ENCODE measurements at regions not wholly inside any gene's neighbourhood (a gene's known extent, or its start where the extent isn't known, plus 50 kb on each side); places are given as distances from the start of the nearest gene placed in this dataset.
A peak's percentile ranks its signal among the peaks of the same experiment; 100 is the strongest.
"Not testable (repeated sequence)": the region's sequence is repeated elsewhere in the genome, so short reads cannot be mapped to it uniquely, and the experiment has no call there.

- Histone ChIP-seq H3K4me1 (ENCODE audit: insufficient read depth, low read length) (peaks cover 53% of the 10 kb centered on the region), H3K27ac (ENCODE audit: low read length) (peak overlapping the region; percentile 76), H3K9ac (ENCODE audit: low read depth, low read length) (peak overlapping the region; percentile 25)
- not testable (repeated sequence) for H2AFZ ChIP-seq (ENCODE audit: low read depth, low read length); H3K4me2 ChIP-seq (ENCODE audit: insufficient read depth, low read length); H3K27me3 ChIP-seq (ENCODE audit: insufficient read depth, low read length, poor library complexity); H4K20me1 ChIP-seq (ENCODE audit: insufficient read depth, low read length); H3K4me3 ChIP-seq (ENCODE audit: low read depth in 1 of 2, low read length in 2 of 2); H3K79me2 ChIP-seq (ENCODE audit: insufficient read depth, low read length); H3K9me3 ChIP-seq (ENCODE audit: insufficient read depth, low read length, severe bottlenecking); H3K36me3 ChIP-seq (ENCODE audit: insufficient read depth, low read length)
- ATAC-seq (ENCODE audit: insufficient read depth, low read depth): peak; percentile 69
- peak; percentile 50 for DNase-seq
Measured at GRCh38 chr1:146552414-146552813, 323.6 kb upstream of the NOTCH2NLA start.

- not testable (repeated sequence) for H3K4me3 ChIP-seq (ENCODE audit: low read depth in 1 of 2, low read length in 2 of 2); H3K4me2 ChIP-seq (ENCODE audit: insufficient read depth, low read length); H4K20me1 ChIP-seq (ENCODE audit: insufficient read depth, low read length); ATAC-seq (ENCODE audit: insufficient read depth, low read depth); H3K36me3 ChIP-seq (ENCODE audit: insufficient read depth, low read length); H3K9ac ChIP-seq (ENCODE audit: low read depth, low read length); H2AFZ ChIP-seq (ENCODE audit: low read depth, low read length); H3K9me3 ChIP-seq (ENCODE audit: insufficient read depth, low read length, severe bottlenecking); H3K27me3 ChIP-seq (ENCODE audit: insufficient read depth, low read length, poor library complexity); H3K79me2 ChIP-seq (ENCODE audit: insufficient read depth, low read length); DNase-seq
- Histone ChIP-seq H3K4me1 (ENCODE audit: insufficient read depth, low read length) (peaks cover 51% of the 10 kb centered on the region), H3K27ac (ENCODE audit: low read length) (peak overlapping the region; percentile 65)
Measured at GRCh38 chr1:146548684-146549083, 319.9 kb upstream of the NOTCH2NLA start.

GRCh38 chr1:146546189-146546588, 317.4 kb upstream of the NOTCH2NLA start:
- H3K4me3 ChIP-seq (ENCODE audit: low read depth in 1 of 2, low read length in 2 of 2); H4K20me1 ChIP-seq (ENCODE audit: insufficient read depth, low read length); H3K4me2 ChIP-seq (ENCODE audit: insufficient read depth, low read length); H3K79me2 ChIP-seq (ENCODE audit: insufficient read depth, low read length); H3K9me3 ChIP-seq (ENCODE audit: insufficient read depth, low read length, severe bottlenecking); H3K36me3 ChIP-seq (ENCODE audit: insufficient read depth, low read length); H3K27me3 ChIP-seq (ENCODE audit: insufficient read depth, low read length, poor library complexity); H2AFZ ChIP-seq (ENCODE audit: low read depth, low read length); H3K9ac ChIP-seq (ENCODE audit: low read depth, low read length): not testable (repeated sequence)
- Histone ChIP-seq H3K27ac (ENCODE audit: low read length) (peak overlapping the region; percentile 66), H3K4me1 (ENCODE audit: insufficient read depth, low read length) (peaks cover 31% of the 10 kb centered on the region)
- ATAC-seq (ENCODE audit: insufficient read depth, low read depth) (peak; percentile 93), DNase-seq (peak; percentile 66)

GRCh38 chr1:146537775-146538373, 309.1 kb upstream of the NOTCH2NLA start:
- not testable (repeated sequence) for H3K9me3 ChIP-seq (ENCODE audit: insufficient read depth, low read length, severe bottlenecking); ATAC-seq (ENCODE audit: insufficient read depth, low read depth)
- H3K4me1 ChIP-seq (ENCODE audit: insufficient read depth, low read length): peaks cover 40% of the 10 kb centered on the region

GRCh38 chr1:146536028-146536427, 307.2 kb upstream of the NOTCH2NLA start:
- peak; percentile 89 for ATAC-seq (ENCODE audit: insufficient read depth, low read depth)
- H3K36me3 ChIP-seq (ENCODE audit: insufficient read depth, low read length); H3K27me3 ChIP-seq (ENCODE audit: insufficient read depth, low read length, poor library complexity); H3K4me2 ChIP-seq (ENCODE audit: insufficient read depth, low read length); H4K20me1 ChIP-seq (ENCODE audit: insufficient read depth, low read length); H3K9me3 ChIP-seq (ENCODE audit: insufficient read depth, low read length, severe bottlenecking); H3K4me3 ChIP-seq (ENCODE audit: low read depth in 1 of 2, low read length in 2 of 2); H3K27ac ChIP-seq (ENCODE audit: low read length); H3K9ac ChIP-seq (ENCODE audit: low read depth, low read length); DNase-seq; H2AFZ ChIP-seq (ENCODE audit: low read depth, low read length); H3K79me2 ChIP-seq (ENCODE audit: insufficient read depth, low read length): not testable (repeated sequence)
- H3K4me1 ChIP-seq (ENCODE audit: insufficient read depth, low read length): peaks cover 40% of the 10 kb centered on the region

More at GRCh38 chr1:146537775-146538373, 309.1 kb upstream of the NOTCH2NLA start:
- not testable (repeated sequence) for H2AFZ ChIP-seq (ENCODE audit: low read depth, low read length); H3K9ac ChIP-seq (ENCODE audit: low read depth, low read length); H3K4me2 ChIP-seq (ENCODE audit: insufficient read depth, low read length); H4K20me1 ChIP-seq (ENCODE audit: insufficient read depth, low read length); H3K27me3 ChIP-seq (ENCODE audit: insufficient read depth, low read length, poor library complexity); DNase-seq; H3K36me3 ChIP-seq (ENCODE audit: insufficient read depth, low read length); H3K4me3 ChIP-seq (ENCODE audit: low read depth in 1 of 2, low read length in 2 of 2); H3K79me2 ChIP-seq (ENCODE audit: insufficient read depth, low read length)
- H3K27ac ChIP-seq (ENCODE audit: low read length): peak overlapping the region; percentile 47; the same call in 1 of the 2 replicates

GRCh38 chr1:146535575-146535974, 306.8 kb upstream of the NOTCH2NLA start:
- H3K4me2 ChIP-seq (ENCODE audit: insufficient read depth, low read length); H4K20me1 ChIP-seq (ENCODE audit: insufficient read depth, low read length); H3K9ac ChIP-seq (ENCODE audit: low read depth, low read length); H3K4me3 ChIP-seq (ENCODE audit: low read depth in 1 of 2, low read length in 2 of 2); H3K9me3 ChIP-seq (ENCODE audit: insufficient read depth, low read length, severe bottlenecking); H3K36me3 ChIP-seq (ENCODE audit: insufficient read depth, low read length); H3K27me3 ChIP-seq (ENCODE audit: insufficient read depth, low read length, poor library complexity); H3K79me2 ChIP-seq (ENCODE audit: insufficient read depth, low read length); H3K27ac ChIP-seq (ENCODE audit: low read length); DNase-seq; H2AFZ ChIP-seq (ENCODE audit: low read depth, low read length): not testable (repeated sequence)
- peak; percentile 44 for ATAC-seq (ENCODE audit: insufficient read depth, low read depth)
- H3K4me1 ChIP-seq (ENCODE audit: insufficient read depth, low read length): peaks cover 39% of the 10 kb centered on the region

GRCh38 chr1:146530958-146531357, 302.1 kb upstream of the NOTCH2NLA start:
- not testable (repeated sequence) for DNase-seq; ATAC-seq (ENCODE audit: insufficient read depth, low read depth); H3K79me2 ChIP-seq (ENCODE audit: insufficient read depth, low read length); H3K27me3 ChIP-seq (ENCODE audit: insufficient read depth, low read length, poor library complexity); H3K27ac ChIP-seq (ENCODE audit: low read length); H3K4me3 ChIP-seq (ENCODE audit: low read depth in 1 of 2, low read length in 2 of 2); H4K20me1 ChIP-seq (ENCODE audit: insufficient read depth, low read length); H3K9ac ChIP-seq (ENCODE audit: low read depth, low read length); H3K36me3 ChIP-seq (ENCODE audit: insufficient read depth, low read length); H2AFZ ChIP-seq (ENCODE audit: low read depth, low read length); H3K4me2 ChIP-seq (ENCODE audit: insufficient read depth, low read length); H3K9me3 ChIP-seq (ENCODE audit: insufficient read depth, low read length, severe bottlenecking)
- peaks cover 11% of the 10 kb centered on the region for H3K4me1 ChIP-seq (ENCODE audit: insufficient read depth, low read length)

- not testable (repeated sequence) for H3K79me2 ChIP-seq (ENCODE audit: insufficient read depth, low read length)
Measured at GRCh38 chr1:146522812-146523211, 294.0 kb upstream of the NOTCH2NLA start.

More at GRCh38 chr1:146522812-146523211, 294.0 kb upstream of the NOTCH2NLA start:
- H3K27me3 ChIP-seq (ENCODE audit: insufficient read depth, low read length, poor library complexity); H3K9ac ChIP-seq (ENCODE audit: low read depth, low read length); DNase-seq; H3K4me1 ChIP-seq (ENCODE audit: insufficient read depth, low read length); H3K4me2 ChIP-seq (ENCODE audit: insufficient read depth, low read length); H3K36me3 ChIP-seq (ENCODE audit: insufficient read depth, low read length); H3K27ac ChIP-seq (ENCODE audit: low read length); H3K9me3 ChIP-seq (ENCODE audit: insufficient read depth, low read length, severe bottlenecking); H2AFZ ChIP-seq (ENCODE audit: low read depth, low read length); H3K4me3 ChIP-seq (ENCODE audit: low read depth in 1 of 2, low read length in 2 of 2); H4K20me1 ChIP-seq (ENCODE audit: insufficient read depth, low read length); ATAC-seq (ENCODE audit: insufficient read depth, low read depth): not testable (repeated sequence)
